RWPE2 (cell line): ENCODE measurements at regions not wholly inside any gene's neighbourhood (a gene's known extent, or its start where the extent isn't known, plus 50 kb on each side); places are given as distances from the start of the nearest gene placed in this dataset.
A peak's percentile ranks its signal among the peaks of the same experiment; 100 is the strongest.
"Not testable (repeated sequence)": the region's sequence is repeated elsewhere in the genome, so short reads cannot be mapped to it uniquely, and the experiment has no call there.

Experiments used
- ATAC-seq: fragments of 200-7000 bp; cut with Tn5 transposase; 3 replicates; pipeline ENCODE4 v1.9.1; 2021; ENCODE audit warnings: low read depth
- DNase-seq: peaks from one replicate; pipeline ENCODE4 v3.0.0-alpha.2; 2020; ENCODE audit warnings: low spot score
- H3K27ac ChIP-seq: fragments of 450-650 bp; 2 replicates; pipeline ENCODE4 v1.5.1; 2017; ENCODE audit warnings: mild to moderate bottlenecking; ENCODE audit not compliant: poor library complexity, severe bottlenecking
- H3K27me3 ChIP-seq: fragments of 250-450 bp; sonication (Bioruptor Pico); 2 replicates; pipeline ENCODE4 v1.5.1; 2021; ENCODE audit warnings: mild to moderate bottlenecking, moderate library complexity; ENCODE audit not compliant: insufficient read depth, poor library complexity, severe bottlenecking
- H3K36me3 ChIP-seq: fragments of 250-450 bp; sonication (Bioruptor Pico); 2 replicates; pipeline ENCODE4 v1.5.1; 2020; ENCODE audit warnings: low read depth, mild to moderate bottlenecking, moderate library complexity
- H3K4me1 ChIP-seq: fragments of 250-450 bp; sonication (Bioruptor Pico); 2 replicates; pipeline ENCODE4 v1.5.1; 2021; ENCODE audit warnings: mild to moderate bottlenecking, moderate library complexity; ENCODE audit not compliant: insufficient read depth, poor library complexity, severe bottlenecking
- H3K4me3 ChIP-seq: fragments of 250-450 bp; sonication (Bioruptor Pico); 2 replicates; pipeline ENCODE4 v1.5.1; 2021; ENCODE audit warnings: mild to moderate bottlenecking, moderate library complexity; ENCODE audit not compliant: severe bottlenecking
- H3K9me3 ChIP-seq: fragments of 250-450 bp; sonication (Bioruptor Pico); 2 replicates; pipeline ENCODE4 v1.5.1; 2021; ENCODE audit warnings: mild to moderate bottlenecking, moderate library complexity; ENCODE audit not compliant: severe bottlenecking
- CTCF ChIP-seq: fragments of 450-650 bp; IDR thresholded peaks from one replicate; pipeline ENCODE4 v1.5.1; 2017; ENCODE audit warnings: mild to moderate bottlenecking, moderate library complexity; ENCODE audit not compliant: poor library complexity, severe bottlenecking

GRCh38 chr1:241440904-241441303, 78.7 kb downstream of the FH start:
- Histone ChIP-seq H3K4me1 (no peaks in the 10 kb centered on the region), H3K27ac (no peak overlapping the region), H3K9me3 (no peaks in the 10 kb centered on the region), H3K27me3 (no peaks in the 10 kb centered on the region), H3K36me3 (no peaks in the 10 kb centered on the region), H3K4me3 (no peak overlapping the region)
- no peak for TF ChIP-seq CTCF
- ATAC-seq = no peak
- DNase-seq = no peak

GRCh38 chr1:241438686-241439085, 80.9 kb downstream of the FH start:
- not testable (repeated sequence) for ATAC-seq, DNase-seq, H3K4me1 ChIP-seq, H3K36me3 ChIP-seq, H3K27me3 ChIP-seq, H3K27ac ChIP-seq, H3K9me3 ChIP-seq, H3K4me3 ChIP-seq

- Histone ChIP-seq H3K4me1 (no peaks in the 10 kb centered on the region), H3K27ac (no peak overlapping the region), H3K4me3 (no peak overlapping the region), H3K27me3 (no peaks in the 10 kb centered on the region), H3K36me3 (no peaks in the 10 kb centered on the region), H3K9me3 (no peaks in the 10 kb centered on the region)
- DNase-seq = no peak
- ATAC-seq = no peak
- TF ChIP-seq CTCF = no peak
These were observed 75.2 kb upstream of the RGS7 start for GRCh38 chr1:241432241-241432640.

- not testable (repeated sequence) for ATAC-seq
These were observed 68.1 kb upstream of the RGS7 start for GRCh38 chr1:241425091-241425490.

GRCh38 chr1:241424480-241424971, 67.5 kb upstream of the RGS7 start:
- no peak for ATAC-seq
- Histone ChIP-seq H3K36me3 (no peaks in the 10 kb centered on the region), H3K9me3 (no peaks in the 10 kb centered on the region), H3K4me1 (no peaks in the 10 kb centered on the region), H3K27ac (no peak overlapping the region), H3K27me3 (peaks cover 3% of the 10 kb centered on the region), H3K4me3 (peak overlapping the region; percentile 35)
- DNase-seq = no peak
- TF ChIP-seq CTCF = no peak

More at GRCh38 chr1:241425091-241425490, 68.1 kb upstream of the RGS7 start:
- H3K4me3 ChIP-seq, H3K4me1 ChIP-seq, DNase-seq, H3K27ac ChIP-seq, H3K9me3 ChIP-seq, H3K27me3 ChIP-seq, H3K36me3 ChIP-seq: not testable (repeated sequence)
